ENCODE measurements at regions not wholly inside any gene's neighbourhood (a gene's known extent, or its start where the extent isn't known, plus 50 kb on each side); places are given as distances from the start of the nearest gene placed in this dataset.

DNA sequence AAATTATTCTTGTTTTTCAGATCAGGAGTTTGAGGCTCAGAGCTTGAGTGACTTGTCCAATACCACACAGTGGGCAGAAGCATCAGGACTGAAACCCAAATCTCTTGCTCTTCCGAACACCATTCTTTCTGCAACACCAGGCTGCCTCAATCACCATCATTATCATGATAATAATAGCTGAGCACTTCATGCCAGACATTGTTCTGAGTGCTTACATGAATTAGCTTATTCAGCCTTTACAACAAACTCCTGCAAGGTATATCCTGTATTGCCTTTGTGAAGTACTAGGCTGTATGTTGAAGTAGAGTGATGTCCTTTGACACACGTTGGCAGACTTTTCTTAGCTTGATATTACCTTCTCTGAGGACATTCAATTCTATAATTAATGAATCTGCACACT lies 257.4 kb upstream of the ATP2B1 start:
- intact Hi-C loops (cut with micrococcal nuclease; ENCODE audit: unreplicated experiment) (no loop called here), in situ Hi-C loops (cut with MboI) (no loop called here)
- no peak for ATAC-seq
- no peak overlapping the region for H3K9ac ChIP-seq (ENCODE audit: control insufficient read depth, insufficient read depth, low read length)
- peaks cover 3% of the 10 kb centered on the region for H3K4me1 ChIP-seq (ENCODE audit: control insufficient read depth, insufficient read depth, low read length)
- H3K79me2 ChIP-seq (ENCODE audit: control insufficient read depth, insufficient read depth, low read length) = no peaks in the 10 kb centered on the region
- ChIA-PET RAD21 (ENCODE audit: unreplicated experiment) (interaction anchor here (1.1 kb wide), 1 partner anchor 36 kb away, joined by 3 read pairs; no protein-coding TSS in a partner anchor), SMC1A (ENCODE audit: uncharacterized antibody, unreplicated experiment) (interaction anchor here (0.6 to 1.1 kb wide), 7 partner anchors 11 to 422 kb away, joined by 3 to 4 read pairs (median 3); no protein-coding TSS in a partner anchor), POLR2A (no interaction called here), CTCF (interaction anchor here (0.6 to 1.0 kb wide), 2 partner anchors 11 to 22 kb away, joined by 3 to 4 read pairs; no protein-coding TSS in a partner anchor)
- no peaks in the 10 kb centered on the region; the same call in 2 of the 3 replicates for H3K9me3 ChIP-seq (replicated peaks; ENCODE audit: control insufficient read depth, insufficient read depth, low read length)
- H3K36me3 ChIP-seq (ENCODE audit: control insufficient read depth in 2 of 2, insufficient read depth in 2 of 2, low read length in 1 of 2) = no peaks in the 10 kb centered on the region
- WGBS (ENCODE audit: insufficient coverage, insufficient replicate concordance, low lambda C conversion rate, missing lambda C conversion rate) = 71% methylated on average over 2 of the region's 2 CpGs
- TF ChIP-seq ZNF274 (IDR thresholded peaks at IDR 0.05; ENCODE audit: insufficient read depth, insufficient read length) (no peak), SIN3A (IDR thresholded peaks at IDR 0.05; ENCODE audit: low read depth, low read length) (no peak)
- no peak overlapping the region for H2AFZ ChIP-seq (ENCODE audit: control insufficient read depth, low read depth, low read length)
- no peaks in the 10 kb centered on the region for H3K27me3 ChIP-seq (replicated peaks in 1 of 2; ENCODE audit: control insufficient read depth in 2 of 2, insufficient read depth in 2 of 2, low read length in 1 of 2)
- no peak overlapping the region for H3K27ac ChIP-seq (ENCODE audit: control insufficient read depth, insufficient read depth)
- BruUV-seq (replicated peaks) = no TSS peak
- H3K4me2 ChIP-seq (ENCODE audit: control insufficient read depth, insufficient read depth) = no peak overlapping the region
- no peak for FAIRE-seq
- no peak for DNase-seq (ENCODE audit: low read depth, low spot score)
- no peaks in the 10 kb centered on the region for H4K20me1 ChIP-seq (ENCODE audit: control insufficient read depth, insufficient read depth)
- no peak overlapping the region for H3K4me3 ChIP-seq

DNA sequence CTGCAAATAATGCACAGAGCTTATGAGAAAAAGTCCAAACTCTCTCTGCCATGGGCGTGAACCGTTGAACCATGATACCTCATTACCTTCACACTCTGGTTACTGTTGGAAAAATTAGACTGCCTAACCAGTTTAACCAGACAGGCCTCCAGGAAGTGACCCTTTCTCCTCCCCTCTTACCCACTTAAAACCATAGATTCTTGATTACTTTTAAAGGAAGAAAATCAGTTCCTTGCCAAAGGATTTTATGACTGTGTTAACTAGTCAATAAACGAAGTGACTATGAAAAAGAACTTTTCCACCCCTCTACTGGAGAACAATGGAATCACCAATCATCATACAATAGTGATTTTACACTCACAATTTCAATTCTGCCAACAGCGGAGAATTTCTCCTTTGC lies 254.0 kb upstream of the ATP2B1 start:
- Histone ChIP-seq H3K27me3 (replicated peaks in 1 of 2; ENCODE audit: control insufficient read depth in 2 of 2, insufficient read depth in 2 of 2, low read length in 1 of 2) (no peaks in the 10 kb centered on the region), H3K27ac (ENCODE audit: control insufficient read depth, insufficient read depth) (no peak overlapping the region), H4K20me1 (ENCODE audit: control insufficient read depth, insufficient read depth) (no peaks in the 10 kb centered on the region), H3K4me1 (ENCODE audit: control insufficient read depth, insufficient read depth, low read length) (peaks cover 9% of the 10 kb centered on the region), H3K4me3 (no peak overlapping the region), H3K9ac (ENCODE audit: control insufficient read depth, insufficient read depth, low read length) (no peak overlapping the region), H3K36me3 (ENCODE audit: control insufficient read depth in 2 of 2, insufficient read depth in 2 of 2, low read length in 1 of 2) (no peaks in the 10 kb centered on the region), H3K79me2 (ENCODE audit: control insufficient read depth, insufficient read depth, low read length) (peaks cover 5% of the 10 kb centered on the region), H3K4me2 (ENCODE audit: control insufficient read depth, insufficient read depth) (no peak overlapping the region), H2AFZ (ENCODE audit: control insufficient read depth, low read depth, low read length) (peak overlapping the region; percentile 44; the same call in 1 of the 2 replicates), H3K9me3 (replicated peaks; ENCODE audit: control insufficient read depth, insufficient read depth, low read length) (no peaks in the 10 kb centered on the region; the same call in 2 of the 3 replicates)
- CTCF ChIA-PET = interaction anchor here (0.6 to 2.1 kb wide), 8 partner anchors 12 to 257 kb away, joined by 3 to 9 read pairs (median 4); no protein-coding TSS in a partner anchor
- in situ Hi-C loops (cut with MboI) (no loop called here), intact Hi-C loops (cut with micrococcal nuclease; ENCODE audit: unreplicated experiment) (no loop called here)
- TF ChIP-seq RAD21 (IDR thresholded peaks at IDR 0.05; ENCODE audit: insufficient read depth, low read depth, low read length) (peak; percentile 32; the same call in 1 of the 2 replicates), NFIC (IDR thresholded peaks at IDR 0.05; ENCODE audit: low read depth, low read length) (no peak), CTCF (IDR thresholded peaks at IDR 0.05 in 2 of 3, conservative IDR thresholded peaks at IDR 0.05 in 1 of 3; ENCODE audit: control insufficient read depth in 2 of 3, extremely low read depth in 1 of 3, insufficient read depth in 1 of 3, low read depth in 3 of 3, low read length in 3 of 3) (peak in 2 of 3 experiments; percentile 13 to 23; a peak in 1 of 6 replicates)
- RAD21 ChIA-PET (ENCODE audit: unreplicated experiment) = interaction anchor here (0.7 to 4.7 kb wide), 7 partner anchors 12 to 257 kb away, joined by 3 to 58 read pairs (median 3); partner anchors contain the start of gene ATP2B1
- no peak for FAIRE-seq
- ATAC-seq = no peak
- SMC1A ChIA-PET (ENCODE audit: uncharacterized antibody, unreplicated experiment) = interaction anchor here (0.7 to 5.9 kb wide), 10 partner anchors 13 to 341 kb away, joined by 3 to 94 read pairs (median 5); no protein-coding TSS in a partner anchor
- 79% methylated on average over 4 of the region's 4 CpGs for WGBS (ENCODE audit: insufficient coverage, insufficient replicate concordance, low lambda C conversion rate, missing lambda C conversion rate)
- BruUV-seq (replicated peaks) = no TSS peak
- POLR2A ChIA-PET = no interaction called here
- DNase-seq (ENCODE audit: low read depth, low spot score) = no peak

Data from GM12878 (cell line).